D721Med (cell line): ENCODE measurements at regions not wholly inside any gene's neighbourhood (a gene's known extent, or its start where the extent isn't known, plus 50 kb on each side); places are given as distances from the start of the nearest gene placed in this dataset.

Experiments used
- DNase-seq: peaks from one replicate; pipeline ENCODE4 v3.0.0; 2011; ENCODE audit warnings: low spot score; ENCODE audit not compliant: insufficient read length
- FAIRE-seq: peaks from 2 replicates; lab custom pipeline; 2011; peaks lifted over from hg19 to GRCh38; lab: Jason Lieb, UNC
- TF ChIP-seq, protein P1 (sequence below): IDR thresholded peaks from 2 replicates; pipeline ENCODE4 v1.5.1; 2012; ENCODE audit warnings: mild to moderate bottlenecking, control low read depth; ENCODE audit not compliant: insufficient read depth; ENCODE audit errors: missing control alignments

DNA sequence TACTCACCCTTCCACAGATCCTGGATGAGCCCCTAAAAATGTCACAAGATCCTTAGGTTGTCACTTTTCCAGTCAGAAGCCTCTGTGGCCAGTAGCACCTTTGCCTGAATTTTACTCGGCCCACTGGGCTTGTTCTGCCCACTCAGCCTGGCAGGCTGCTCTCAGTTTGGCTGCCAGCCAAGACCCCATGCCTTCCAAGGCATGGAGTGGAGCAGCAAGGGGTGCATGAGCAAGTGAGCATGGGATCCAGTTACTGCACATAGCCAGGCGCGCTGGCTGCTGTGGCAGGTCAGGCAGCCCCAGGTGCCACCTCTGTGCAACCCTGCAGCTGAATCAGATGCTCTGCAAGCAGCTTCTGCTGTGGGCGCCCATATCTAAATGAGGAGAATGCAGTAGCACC is 79.3 kb downstream of the CGGBP1 start:
- DNase-seq, result no peak
- FAIRE-seq, result no peak
- TF ChIP-seq, protein P1, sequence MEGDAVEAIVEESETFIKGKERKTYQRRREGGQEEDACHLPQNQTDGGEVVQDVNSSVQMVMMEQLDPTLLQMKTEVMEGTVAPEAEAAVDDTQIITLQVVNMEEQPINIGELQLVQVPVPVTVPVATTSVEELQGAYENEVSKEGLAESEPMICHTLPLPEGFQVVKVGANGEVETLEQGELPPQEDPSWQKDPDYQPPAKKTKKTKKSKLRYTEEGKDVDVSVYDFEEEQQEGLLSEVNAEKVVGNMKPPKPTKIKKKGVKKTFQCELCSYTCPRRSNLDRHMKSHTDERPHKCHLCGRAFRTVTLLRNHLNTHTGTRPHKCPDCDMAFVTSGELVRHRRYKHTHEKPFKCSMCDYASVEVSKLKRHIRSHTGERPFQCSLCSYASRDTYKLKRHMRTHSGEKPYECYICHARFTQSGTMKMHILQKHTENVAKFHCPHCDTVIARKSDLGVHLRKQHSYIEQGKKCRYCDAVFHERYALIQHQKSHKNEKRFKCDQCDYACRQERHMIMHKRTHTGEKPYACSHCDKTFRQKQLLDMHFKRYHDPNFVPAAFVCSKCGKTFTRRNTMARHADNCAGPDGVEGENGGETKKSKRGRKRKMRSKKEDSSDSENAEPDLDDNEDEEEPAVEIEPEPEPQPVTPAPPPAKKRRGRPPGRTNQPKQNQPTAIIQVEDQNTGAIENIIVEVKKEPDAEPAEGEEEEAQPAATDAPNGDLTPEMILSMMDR, result no peak

DNA sequence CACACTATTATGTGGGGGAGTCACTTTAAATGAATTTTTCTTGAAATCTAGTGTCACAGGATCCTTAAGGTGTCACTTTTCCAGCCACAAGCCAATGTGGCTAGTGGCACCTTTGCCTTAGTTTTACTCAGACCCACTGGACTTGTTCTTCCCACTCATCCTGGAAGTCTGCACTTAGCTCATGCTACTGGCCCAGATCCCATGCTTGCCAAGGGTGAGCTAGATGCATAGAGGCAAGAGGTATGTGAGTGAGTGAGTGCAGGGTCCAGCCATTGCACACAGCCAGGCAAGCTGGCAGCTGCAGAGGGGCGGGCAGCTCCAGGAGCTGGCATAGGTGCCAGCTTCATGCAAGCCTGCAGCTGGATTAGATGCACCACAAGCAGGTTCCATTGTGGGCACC is 81.0 kb downstream of the CGGBP1 start:
- TF ChIP-seq, protein P1, result no peak
- DNase-seq, result no peak
- FAIRE-seq, result no peak

DNA sequence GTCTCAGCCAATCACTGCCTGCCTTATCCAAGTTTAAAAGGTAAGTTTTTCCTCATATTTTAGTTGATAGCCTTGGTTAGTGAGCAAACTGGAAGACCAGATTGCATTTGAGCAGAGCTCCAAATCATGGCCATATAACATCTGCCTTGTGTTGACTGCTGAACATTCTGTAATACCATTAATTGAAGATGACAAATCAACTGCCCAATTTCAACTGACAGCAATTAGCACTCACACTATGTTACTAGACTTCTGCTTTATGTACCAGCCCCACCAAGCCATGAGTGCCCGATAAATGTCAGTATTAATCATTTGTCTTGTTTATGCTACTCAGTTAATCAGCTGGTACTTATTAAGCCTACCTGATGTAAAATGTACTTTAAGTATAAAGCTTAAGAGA is 83.1 kb downstream of the CGGBP1 start:
- TF ChIP-seq, protein P1, result no peak
- FAIRE-seq (no peak), DNase-seq (no peak)

DNA sequence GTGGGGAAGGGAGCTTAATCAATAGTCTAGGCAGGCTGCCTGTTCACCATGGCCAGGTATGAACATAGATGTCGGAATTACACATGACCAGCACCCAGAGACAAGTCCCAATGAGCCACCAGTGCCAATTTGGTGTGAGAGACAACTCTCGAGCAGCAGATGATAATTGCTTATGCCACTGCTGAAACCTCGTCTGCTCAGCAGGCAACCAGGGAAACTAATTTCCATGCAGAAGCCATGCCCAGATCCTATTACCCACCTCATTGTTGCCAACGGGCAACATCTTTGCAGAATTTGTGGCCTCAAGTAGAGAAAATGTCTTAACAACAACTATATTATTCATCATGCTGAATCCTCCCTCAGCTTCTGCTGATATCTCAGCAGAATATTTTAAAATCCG is 84.9 kb downstream of the CGGBP1 start:
- TF ChIP-seq, protein P1, result no peak
- FAIRE-seq (no peak), DNase-seq (no peak)

DNA sequence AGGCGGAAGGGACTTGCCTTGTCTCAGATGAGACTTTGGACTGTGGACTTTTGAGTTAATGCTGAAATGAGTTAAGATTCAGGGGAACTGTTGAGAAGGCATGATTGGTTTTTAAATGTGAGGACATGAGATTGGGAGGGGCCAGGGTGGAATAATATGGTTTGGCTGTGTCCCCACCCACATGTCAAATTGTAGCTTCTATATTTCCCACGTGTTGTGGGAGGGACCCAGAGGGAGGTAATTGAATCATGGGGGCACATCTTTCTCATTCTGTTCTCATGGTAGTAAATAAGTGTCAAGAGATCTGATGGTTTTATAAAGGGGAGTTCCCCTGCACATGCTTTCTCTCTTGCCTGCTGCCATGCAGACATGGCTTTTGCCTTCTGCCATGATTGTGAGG is 89.2 kb downstream of the CGGBP1 start:
- FAIRE-seq, result no peak
- TF ChIP-seq, protein P1, result no peak
- DNase-seq, result no peak

DNA sequence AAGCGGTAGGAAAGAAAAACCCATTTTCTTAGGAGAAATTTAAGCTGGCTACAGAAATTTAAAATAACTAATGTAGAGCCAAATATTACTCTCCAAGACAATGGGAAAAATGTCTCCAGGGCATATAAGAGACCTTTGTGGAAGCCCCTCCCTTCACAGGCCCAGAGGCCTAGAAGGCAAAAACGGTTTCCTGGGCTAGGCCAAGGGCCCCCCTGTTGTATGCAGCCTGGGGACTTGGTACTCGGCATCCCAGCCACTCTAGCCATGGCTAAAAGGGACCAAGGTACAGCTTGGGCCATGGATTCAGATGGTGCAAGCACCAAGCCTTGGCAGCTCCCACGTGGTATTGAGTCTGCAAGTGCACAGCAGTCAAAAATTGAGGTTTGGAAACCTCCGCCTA is 90.1 kb downstream of the CGGBP1 start:
- DNase-seq (no peak), FAIRE-seq (no peak)
- TF ChIP-seq, protein P1, result no peak

DNA sequence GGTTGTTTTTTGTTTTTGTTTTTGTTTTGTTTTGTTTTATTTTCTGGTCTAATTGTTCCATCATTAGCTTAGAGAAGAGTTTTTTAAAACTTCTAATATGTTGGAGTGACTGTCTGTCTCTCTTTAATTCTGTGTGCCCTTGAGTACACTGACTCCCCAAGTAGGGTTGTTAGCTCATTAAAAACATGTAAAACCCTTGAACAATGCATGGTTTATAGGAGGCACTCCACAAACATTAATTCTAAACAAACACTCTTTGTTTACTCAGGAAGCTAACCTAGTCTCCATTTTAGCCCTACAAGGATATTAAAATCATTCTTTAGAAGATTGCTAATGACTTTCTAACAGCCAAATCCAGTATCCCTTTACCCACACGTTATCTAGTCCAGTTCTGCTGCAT is 100.5 kb downstream of the CGGBP1 start:
- TF ChIP-seq, protein P1, result no peak
- DNase-seq, result no peak
- FAIRE-seq, result no peak
